Stimulated activated memory B cell treated with anti-CD40 and anti-IgM and Interleukin-4, amounts not matched to agents 10 μg/mL and 1 μg/mL and 100 μg/mL, for 72 hours (primary cell): ENCODE measurements at regions not wholly inside any gene's neighbourhood (a gene's known extent, or its start where the extent isn't known, plus 50 kb on each side); places are given as distances from the start of the nearest gene placed in this dataset.
"Not testable (repeated sequence)": the region's sequence is repeated elsewhere in the genome, so short reads cannot be mapped to it uniquely, and the experiment has no call there.

Experiments
- ATAC-seq: fragments of 150-1000 bp; cut with Tn5 transposase; 2 replicates; pipeline ENCODE4 v1.10.0; 2021
- H3K27ac Mint-ChIP-seq: one replicate; pipeline ENCODE4 v1.8.0; 2022; ENCODE audit warnings: mild to moderate bottlenecking, mixed read lengths
- H3K27me3 Mint-ChIP-seq: one replicate; pipeline ENCODE4 v1.8.0; 2022; ENCODE audit warnings: mixed read lengths
- H3K36me3 Mint-ChIP-seq: one replicate; pipeline ENCODE4 v1.8.0; 2022; ENCODE audit warnings: mixed read lengths
- H3K4me1 Mint-ChIP-seq: one replicate; pipeline ENCODE4 v1.8.0; 2022; ENCODE audit warnings: mixed read lengths
- H3K4me3 Mint-ChIP-seq: one replicate; pipeline ENCODE4 v1.8.0; 2022; ENCODE audit warnings: mild to moderate bottlenecking, moderate library complexity, mixed read lengths
- H3K9me3 Mint-ChIP-seq: one replicate; pipeline ENCODE4 v1.8.0; 2022; ENCODE audit warnings: mixed read lengths

GRCh38 chr5:144028636-144029035 is 141.8 kb downstream of the YIPF5 start:
- no peaks in the 10 kb centered on the region for H3K4me1 Mint-ChIP-seq
- no peaks in the 10 kb centered on the region for H3K36me3 Mint-ChIP-seq
- no peak for ATAC-seq
- no peaks in the 10 kb centered on the region for H3K9me3 Mint-ChIP-seq
- no peaks in the 10 kb centered on the region for H3K27me3 Mint-ChIP-seq
- no peak overlapping the region for H3K4me3 Mint-ChIP-seq
- no peak overlapping the region for H3K27ac Mint-ChIP-seq

- no peak overlapping the region for H3K4me3 Mint-ChIP-seq
- no peaks in the 10 kb centered on the region for H3K9me3 Mint-ChIP-seq
- H3K27ac Mint-ChIP-seq, result no peak overlapping the region
- peaks cover 3% of the 10 kb centered on the region for H3K27me3 Mint-ChIP-seq
- no peaks in the 10 kb centered on the region for H3K4me1 Mint-ChIP-seq
- H3K36me3 Mint-ChIP-seq, result no peaks in the 10 kb centered on the region
- no peak for ATAC-seq
Observed at GRCh38 chr5:144030904-144031303, 139.6 kb downstream of the YIPF5 start.

GRCh38 chr5:144032375-144032774 is 138.1 kb downstream of the YIPF5 start:
- no peak overlapping the region for H3K27ac Mint-ChIP-seq
- H3K4me1 Mint-ChIP-seq, result no peaks in the 10 kb centered on the region
- H3K4me3 Mint-ChIP-seq, result no peak overlapping the region
- ATAC-seq, result no peak
- no peaks in the 10 kb centered on the region for H3K9me3 Mint-ChIP-seq
- peaks cover 14% of the 10 kb centered on the region for H3K27me3 Mint-ChIP-seq
- H3K36me3 Mint-ChIP-seq, result no peaks in the 10 kb centered on the region

- no peaks in the 10 kb centered on the region for H3K36me3 Mint-ChIP-seq
- no peaks in the 10 kb centered on the region for H3K9me3 Mint-ChIP-seq
- H3K27ac Mint-ChIP-seq, result no peak overlapping the region
- no peaks in the 10 kb centered on the region for H3K4me1 Mint-ChIP-seq
- H3K4me3 Mint-ChIP-seq, result no peak overlapping the region
- no peak for ATAC-seq
- H3K27me3 Mint-ChIP-seq, result peaks cover 14% of the 10 kb centered on the region
Observed at GRCh38 chr5:144033486-144033885, 137.0 kb downstream of the YIPF5 start.

- Mint-ChIP-seq H3K9me3 (no peaks in the 10 kb centered on the region), H3K27me3 (peaks cover 14% of the 10 kb centered on the region), H3K36me3 (no peaks in the 10 kb centered on the region), H3K27ac (no peak overlapping the region), H3K4me3 (no peak overlapping the region), H3K4me1 (no peaks in the 10 kb centered on the region)
- no peak for ATAC-seq
Observed at GRCh38 chr5:144035046-144035740, 135.3 kb downstream of the YIPF5 start.

GRCh38 chr5:144036476-144036875 is 134.0 kb downstream of the YIPF5 start:
- Mint-ChIP-seq H3K36me3 (no peaks in the 10 kb centered on the region), H3K27me3 (peaks cover 14% of the 10 kb centered on the region), H3K4me1 (no peaks in the 10 kb centered on the region), H3K9me3 (no peaks in the 10 kb centered on the region), H3K4me3 (no peak overlapping the region), H3K27ac (no peak overlapping the region)
- no peak for ATAC-seq

- Mint-ChIP-seq H3K27ac (no peak overlapping the region), H3K4me1 (no peaks in the 10 kb centered on the region), H3K36me3 (no peaks in the 10 kb centered on the region), H3K9me3 (peaks cover 3% of the 10 kb centered on the region), H3K27me3 (peaks cover 20% of the 10 kb centered on the region), H3K4me3 (no peak overlapping the region)
- no peak for ATAC-seq
Observed at GRCh38 chr5:144040615-144041305, 129.7 kb downstream of the YIPF5 start.

- H3K27me3 Mint-ChIP-seq, result peaks cover 10% of the 10 kb centered on the region
- no peak overlapping the region for H3K4me3 Mint-ChIP-seq
- H3K36me3 Mint-ChIP-seq, result no peaks in the 10 kb centered on the region
- peaks cover 3% of the 10 kb centered on the region for H3K9me3 Mint-ChIP-seq
- no peak overlapping the region for H3K27ac Mint-ChIP-seq
- no peaks in the 10 kb centered on the region for H3K4me1 Mint-ChIP-seq
- ATAC-seq, result no peak
Observed at GRCh38 chr5:144042156-144042555, 128.3 kb downstream of the YIPF5 start.

GRCh38 chr5:144048259-144048856 is 122.1 kb downstream of the YIPF5 start:
- peaks cover 8% of the 10 kb centered on the region for H3K9me3 Mint-ChIP-seq
- no peak for ATAC-seq
- no peaks in the 10 kb centered on the region for H3K36me3 Mint-ChIP-seq
- no peaks in the 10 kb centered on the region for H3K4me1 Mint-ChIP-seq
- no peak overlapping the region for H3K27ac Mint-ChIP-seq
- H3K27me3 Mint-ChIP-seq, result peaks cover 19% of the 10 kb centered on the region
- H3K4me3 Mint-ChIP-seq, result no peak overlapping the region

- ATAC-seq, H3K4me3 Mint-ChIP-seq, H3K27ac Mint-ChIP-seq, H3K9me3 Mint-ChIP-seq, H3K36me3 Mint-ChIP-seq, H3K4me1 Mint-ChIP-seq: not testable (repeated sequence)
- H3K27me3 Mint-ChIP-seq, result peaks cover 47% of the 10 kb centered on the region
Observed at GRCh38 chr5:144055391-144055790, 115.1 kb downstream of the YIPF5 start.

GRCh38 chr5:144060091-144060490 is 110.4 kb downstream of the YIPF5 start:
- H3K36me3 Mint-ChIP-seq, H3K4me3 Mint-ChIP-seq, H3K27ac Mint-ChIP-seq, H3K4me1 Mint-ChIP-seq, ATAC-seq: not testable (repeated sequence)
- H3K9me3 Mint-ChIP-seq, result peaks cover 13% of the 10 kb centered on the region
- peaks cover 24% of the 10 kb centered on the region for H3K27me3 Mint-ChIP-seq

- Mint-ChIP-seq H3K27me3 (peaks cover 21% of the 10 kb centered on the region), H3K4me3 (no peak overlapping the region), H3K9me3 (peaks cover 13% of the 10 kb centered on the region), H3K4me1 (no peaks in the 10 kb centered on the region), H3K27ac (no peak overlapping the region), H3K36me3 (no peaks in the 10 kb centered on the region)
- ATAC-seq, result no peak
Observed at GRCh38 chr5:144060598-144060997, 109.9 kb downstream of the YIPF5 start.

- Mint-ChIP-seq H3K4me3 (no peak overlapping the region), H3K27ac (no peak overlapping the region), H3K4me1 (no peaks in the 10 kb centered on the region), H3K27me3 (no peaks in the 10 kb centered on the region), H3K9me3 (peaks cover 5% of the 10 kb centered on the region), H3K36me3 (no peaks in the 10 kb centered on the region)
- peak; percentile 20 for ATAC-seq
Observed at GRCh38 chr5:144065786-144066185, 104.7 kb downstream of the YIPF5 start.

GRCh38 chr5:144072518-144072927 is 97.9 kb downstream of the YIPF5 start:
- Mint-ChIP-seq H3K9me3 (peaks cover 4% of the 10 kb centered on the region), H3K27ac (no peak overlapping the region)
- no peak for ATAC-seq

GRCh38 chr5:144076521-144077083 is 93.9 kb downstream of the YIPF5 start:
- Mint-ChIP-seq H3K27ac (no peak overlapping the region), H3K4me3 (no peak overlapping the region), H3K27me3 (peaks cover 16% of the 10 kb centered on the region), H3K36me3 (no peaks in the 10 kb centered on the region), H3K4me1 (no peaks in the 10 kb centered on the region), H3K9me3 (peaks cover 19% of the 10 kb centered on the region)
- ATAC-seq, result no peak

More at GRCh38 chr5:144072518-144072927, 97.9 kb downstream of the YIPF5 start:
- Mint-ChIP-seq H3K4me1 (no peaks in the 10 kb centered on the region), H3K4me3 (no peak overlapping the region), H3K27me3 (peaks cover 16% of the 10 kb centered on the region), H3K36me3 (no peaks in the 10 kb centered on the region)
